ENCODE measurements at regions not wholly inside any gene's neighbourhood (a gene's known extent, or its start where the extent isn't known, plus 50 kb on each side); places are given as distances from the start of the nearest gene placed in this dataset.

DNA sequence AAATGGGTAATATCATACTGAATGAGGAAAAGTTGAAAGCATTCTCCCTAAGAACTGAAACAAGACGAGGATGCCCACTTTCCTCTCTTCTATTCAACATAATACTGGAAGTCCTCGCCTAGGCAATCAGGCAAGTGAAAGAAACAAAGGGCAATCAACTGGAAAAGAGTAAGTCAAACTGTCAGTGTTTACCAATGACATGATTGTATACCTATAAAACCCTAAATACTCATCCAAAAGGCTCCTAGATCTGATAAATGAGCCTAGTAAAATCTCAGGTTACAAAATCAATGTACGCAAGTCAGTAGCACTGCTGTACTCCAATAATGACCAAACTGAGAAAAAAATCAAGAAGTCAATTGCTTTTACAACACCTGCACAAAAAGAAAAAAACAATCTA is 575.8 kb upstream of the PRMT6 start:
- H3K4me3 ChIP-seq (ENCODE audit: low read depth, low read length) = no peak overlapping the region
- TF ChIP-seq, protein P1, sequence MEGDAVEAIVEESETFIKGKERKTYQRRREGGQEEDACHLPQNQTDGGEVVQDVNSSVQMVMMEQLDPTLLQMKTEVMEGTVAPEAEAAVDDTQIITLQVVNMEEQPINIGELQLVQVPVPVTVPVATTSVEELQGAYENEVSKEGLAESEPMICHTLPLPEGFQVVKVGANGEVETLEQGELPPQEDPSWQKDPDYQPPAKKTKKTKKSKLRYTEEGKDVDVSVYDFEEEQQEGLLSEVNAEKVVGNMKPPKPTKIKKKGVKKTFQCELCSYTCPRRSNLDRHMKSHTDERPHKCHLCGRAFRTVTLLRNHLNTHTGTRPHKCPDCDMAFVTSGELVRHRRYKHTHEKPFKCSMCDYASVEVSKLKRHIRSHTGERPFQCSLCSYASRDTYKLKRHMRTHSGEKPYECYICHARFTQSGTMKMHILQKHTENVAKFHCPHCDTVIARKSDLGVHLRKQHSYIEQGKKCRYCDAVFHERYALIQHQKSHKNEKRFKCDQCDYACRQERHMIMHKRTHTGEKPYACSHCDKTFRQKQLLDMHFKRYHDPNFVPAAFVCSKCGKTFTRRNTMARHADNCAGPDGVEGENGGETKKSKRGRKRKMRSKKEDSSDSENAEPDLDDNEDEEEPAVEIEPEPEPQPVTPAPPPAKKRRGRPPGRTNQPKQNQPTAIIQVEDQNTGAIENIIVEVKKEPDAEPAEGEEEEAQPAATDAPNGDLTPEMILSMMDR (conservative IDR thresholded peaks at IDR 0.05; ENCODE audit: low read depth, low read length) = no peak
- DNase-seq (ENCODE audit: low read depth) = no peak

DNA sequence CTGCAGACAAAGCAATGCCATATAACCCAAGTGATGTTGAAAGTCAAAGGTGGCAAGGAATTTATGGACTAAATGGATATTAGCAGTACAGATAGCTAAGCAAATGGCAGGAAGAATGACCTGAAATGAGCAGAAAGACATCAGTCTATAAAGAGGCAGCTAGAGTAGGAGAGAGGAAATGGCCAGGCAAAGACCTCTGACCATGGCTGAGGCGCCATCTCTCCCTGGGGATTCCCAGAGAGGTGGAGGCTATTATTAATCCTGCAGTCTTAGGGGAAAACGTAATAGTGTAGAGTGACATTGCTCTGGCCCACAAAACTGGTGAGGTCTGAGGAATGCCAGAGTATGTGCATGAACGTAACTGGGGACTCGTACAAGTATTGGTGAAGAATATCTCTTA is 563.6 kb upstream of the PRMT6 start:
- no peak for DNase-seq (ENCODE audit: low read depth)
- H3K4me3 ChIP-seq (ENCODE audit: low read depth, low read length) = no peak overlapping the region
- TF ChIP-seq, protein P1 (conservative IDR thresholded peaks at IDR 0.05; ENCODE audit: low read depth, low read length) = no peak

DNA sequence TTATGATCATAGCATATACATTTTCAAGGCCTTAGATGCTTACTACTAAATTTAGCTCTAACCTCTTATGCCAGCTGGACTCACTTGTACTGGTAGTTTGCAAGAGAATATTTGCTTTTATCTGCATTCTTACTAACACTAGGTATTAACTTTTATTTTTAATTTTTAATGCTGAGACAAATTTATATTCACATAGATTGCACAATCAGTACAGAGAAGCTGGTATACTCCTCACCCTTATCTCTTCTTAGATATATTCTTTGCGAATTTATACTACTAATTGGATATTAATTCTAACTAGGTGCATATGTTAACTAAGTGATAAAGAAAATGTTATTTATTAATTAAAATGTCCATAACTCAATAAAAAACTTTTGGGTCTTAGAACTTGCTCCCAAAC is 561.8 kb upstream of the PRMT6 start:
- DNase-seq (ENCODE audit: low read depth) = no peak
- no peak overlapping the region for H3K4me3 ChIP-seq (ENCODE audit: low read depth, low read length)
- TF ChIP-seq, protein P1 (conservative IDR thresholded peaks at IDR 0.05; ENCODE audit: low read depth, low read length) = no peak

DNA sequence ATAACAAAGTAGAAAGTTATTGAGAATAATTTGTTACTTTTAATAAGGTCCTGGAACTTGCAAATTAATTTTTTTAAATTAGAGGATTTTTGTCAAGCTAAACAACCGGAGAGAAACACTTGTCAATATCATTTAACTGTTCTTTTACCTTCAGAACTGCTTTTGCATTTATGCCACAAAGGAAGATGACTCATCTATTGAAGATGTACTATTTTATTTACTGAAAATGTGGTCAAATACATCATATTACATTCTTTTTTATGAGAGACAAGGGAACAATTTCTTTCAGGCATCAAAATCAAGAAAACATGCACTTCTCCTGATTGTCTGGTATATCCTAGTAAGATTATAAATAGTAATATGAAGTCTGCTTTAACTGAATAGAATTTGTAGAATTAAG is 558.2 kb upstream of the PRMT6 start:
- no peak overlapping the region for H3K4me3 ChIP-seq (ENCODE audit: low read depth, low read length)
- peak; percentile 7 for DNase-seq (ENCODE audit: low read depth)
- TF ChIP-seq, protein P1 (conservative IDR thresholded peaks at IDR 0.05; ENCODE audit: low read depth, low read length) = no peak

DNA sequence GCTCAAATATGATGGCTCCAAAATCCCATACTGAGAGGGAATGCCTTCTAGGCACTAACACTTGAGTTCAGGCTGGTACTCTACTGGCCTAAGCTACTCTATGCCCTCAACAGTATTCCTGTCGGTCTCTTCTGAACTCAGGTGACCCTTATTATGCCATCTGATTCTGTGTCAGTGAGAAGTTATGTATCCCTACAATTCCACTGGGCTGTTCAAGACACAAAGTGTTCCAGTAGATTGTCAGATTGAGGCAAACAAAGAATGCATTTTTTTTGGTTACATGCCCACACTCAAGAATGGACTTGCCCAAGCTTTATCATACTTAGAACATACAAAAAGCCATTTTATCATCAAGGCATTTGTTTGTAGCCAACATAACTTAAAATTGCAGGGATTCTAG is 553.8 kb upstream of the PRMT6 start:
- no peak for DNase-seq (ENCODE audit: low read depth)
- TF ChIP-seq, protein P1 (conservative IDR thresholded peaks at IDR 0.05; ENCODE audit: low read depth, low read length) = no peak
- no peak overlapping the region for H3K4me3 ChIP-seq (ENCODE audit: low read depth, low read length)

DNA sequence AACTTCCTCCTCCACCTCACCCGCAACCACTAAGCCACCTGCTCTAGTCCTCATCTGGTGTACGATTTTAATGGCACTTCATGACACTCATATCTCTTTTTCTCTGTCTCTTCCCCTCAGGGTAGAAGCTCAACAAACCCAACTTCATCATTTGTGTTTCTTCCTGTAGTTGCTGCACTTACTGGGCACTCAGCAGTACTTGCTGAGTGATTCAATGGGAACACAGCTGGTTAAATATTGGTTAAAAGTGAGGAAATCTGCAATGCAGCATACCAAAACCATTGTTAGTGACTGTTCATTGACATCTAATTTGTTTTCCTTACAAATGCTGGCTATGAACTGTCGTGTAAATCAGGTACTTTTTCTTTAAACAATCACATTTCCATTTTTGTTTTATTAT is 541.1 kb upstream of the PRMT6 start:
- TF ChIP-seq, protein P1 (conservative IDR thresholded peaks at IDR 0.05; ENCODE audit: low read depth, low read length) = no peak
- no peak for DNase-seq (ENCODE audit: low read depth)
- H3K4me3 ChIP-seq (ENCODE audit: low read depth, low read length) = no peak overlapping the region

DNA sequence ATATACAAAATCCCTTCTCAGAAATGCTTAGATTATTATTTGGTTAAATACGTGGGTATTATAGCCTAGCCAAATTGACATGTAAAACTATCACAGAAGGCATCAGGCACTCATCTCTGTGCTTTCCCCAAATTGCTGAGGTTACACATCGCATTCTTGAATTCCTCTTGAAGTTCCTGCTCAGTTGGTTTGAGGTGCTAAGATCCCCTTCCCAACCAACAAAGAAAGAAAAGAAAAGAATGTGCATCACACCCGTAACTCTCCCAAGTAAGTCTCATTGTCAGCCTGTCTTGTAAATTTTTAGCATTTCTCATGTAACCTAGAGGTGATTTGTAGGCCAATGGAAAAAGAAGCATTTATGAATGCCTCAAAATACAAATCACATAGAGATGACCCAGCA is 539.2 kb upstream of the PRMT6 start:
- no peak for DNase-seq (ENCODE audit: low read depth)
- TF ChIP-seq, protein P1 (conservative IDR thresholded peaks at IDR 0.05; ENCODE audit: low read depth, low read length) = no peak
- no peak overlapping the region for H3K4me3 ChIP-seq (ENCODE audit: low read depth, low read length)

All from choroid plexus epithelial cell (primary cell).